DMS53 treated with DMSO at 0.1 percent for 48 hours (cell line): ENCODE measurements at regions not wholly inside any gene's neighbourhood (a gene's known extent, or its start where the extent isn't known, plus 50 kb on each side); places are given as distances from the start of the nearest gene placed in this dataset.

Source experiments
- DNase-seq: peaks from one replicate; lab custom pipeline; 2025; ENCODE audit not compliant: unreplicated experiment; lab: John Stamatoyannopoulos, UW

DNA sequence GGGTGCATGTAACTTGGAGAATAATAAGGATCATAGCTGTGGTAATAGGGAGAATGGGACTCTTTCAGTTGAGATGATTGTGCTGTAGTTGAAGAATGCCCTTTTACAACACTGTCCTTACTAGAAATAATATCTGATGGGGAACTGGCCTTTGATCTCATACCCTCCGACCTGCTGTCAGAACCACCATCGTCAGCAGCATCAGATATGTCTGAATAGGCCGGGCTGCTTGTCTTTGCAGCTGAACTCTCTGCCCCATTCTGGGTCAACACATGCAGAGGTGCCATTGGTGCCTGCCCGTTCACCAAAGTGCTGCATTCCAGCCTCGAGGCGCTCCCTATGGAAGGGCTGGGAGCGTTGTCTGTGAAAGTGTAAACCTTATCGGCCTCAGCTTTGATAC, 99.1 kb downstream of the ZNF608 start:
- DNase-seq = no peak

DNA sequence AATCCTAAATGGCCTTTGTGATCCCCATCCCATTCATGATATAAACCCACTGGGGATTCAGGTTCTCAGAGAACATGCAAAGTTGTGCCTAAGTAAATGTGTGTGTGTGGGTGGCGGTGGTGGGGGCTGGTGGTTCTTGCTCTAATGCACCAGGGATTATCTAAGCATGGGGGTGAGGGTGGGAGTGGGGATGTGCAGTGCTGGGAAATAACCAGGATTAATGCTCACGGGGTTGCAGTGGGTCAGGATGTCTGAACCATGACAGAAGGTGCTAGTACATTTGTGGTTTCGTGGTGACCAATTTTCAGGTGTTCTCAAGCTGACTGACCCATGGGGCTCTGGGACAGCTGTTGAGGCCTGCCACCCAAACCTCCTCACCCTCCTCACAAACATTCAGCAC, 101.0 kb downstream of the ZNF608 start:
- DNase-seq = no peak

DNA sequence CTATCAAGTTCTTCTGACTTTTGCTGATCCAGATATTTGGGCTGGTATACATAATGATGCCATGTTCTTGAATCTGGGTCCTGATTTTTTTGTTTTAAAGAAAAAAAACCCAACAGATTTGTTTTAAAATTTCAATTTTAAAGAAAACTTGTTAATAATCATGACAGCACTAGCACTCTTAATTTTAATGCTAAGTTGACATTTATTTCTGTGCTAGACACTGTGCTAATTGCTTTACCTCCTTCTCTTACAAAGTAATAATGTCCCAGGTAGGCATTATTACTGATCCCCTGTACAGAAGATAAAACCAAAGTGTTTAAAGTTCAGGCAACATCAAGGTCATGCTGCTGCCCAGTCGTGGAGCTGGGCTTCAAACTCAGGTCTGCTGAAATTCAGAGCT, 101.9 kb downstream of the ZNF608 start:
- DNase-seq = no peak

DNA sequence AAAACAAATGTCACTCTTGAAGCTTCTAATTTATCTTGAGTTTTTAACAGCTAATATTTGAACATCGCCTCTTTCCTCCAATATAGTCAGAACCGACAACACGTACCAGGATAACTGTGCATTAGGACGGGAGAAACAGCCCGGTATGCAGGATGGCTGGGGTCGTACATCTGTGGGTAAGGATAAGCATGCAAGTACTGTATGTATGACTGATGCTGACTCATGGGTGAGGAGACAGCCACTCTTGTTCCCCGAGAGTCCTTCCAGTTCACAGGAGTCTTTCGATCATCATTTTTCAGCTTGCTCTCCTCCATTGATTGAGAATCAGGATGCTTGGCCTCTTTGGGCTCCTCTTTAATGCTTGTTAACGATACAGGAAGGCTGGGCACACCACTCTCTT, 102.3 kb downstream of the ZNF608 start:
- DNase-seq = no peak

DNA sequence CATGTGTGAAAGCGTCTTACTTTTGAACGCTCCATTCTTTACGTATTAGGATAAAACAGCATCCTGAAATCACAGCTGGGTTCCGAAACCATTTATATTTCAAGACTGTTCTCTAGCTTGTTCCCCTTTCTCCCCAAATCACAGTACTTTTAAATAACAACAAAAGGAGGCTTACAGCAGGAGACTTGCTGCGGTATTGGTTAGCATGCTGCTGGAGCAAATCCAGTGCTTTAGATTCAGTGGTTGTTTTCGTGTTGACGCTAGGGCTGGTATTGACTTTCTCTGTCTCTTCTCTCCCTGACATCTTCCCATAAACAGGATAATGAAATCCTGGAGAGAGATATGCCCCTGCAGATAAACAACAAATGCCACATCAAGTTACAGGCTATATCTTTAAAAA, 103.1 kb downstream of the ZNF608 start:
- no peak for DNase-seq

DNA sequence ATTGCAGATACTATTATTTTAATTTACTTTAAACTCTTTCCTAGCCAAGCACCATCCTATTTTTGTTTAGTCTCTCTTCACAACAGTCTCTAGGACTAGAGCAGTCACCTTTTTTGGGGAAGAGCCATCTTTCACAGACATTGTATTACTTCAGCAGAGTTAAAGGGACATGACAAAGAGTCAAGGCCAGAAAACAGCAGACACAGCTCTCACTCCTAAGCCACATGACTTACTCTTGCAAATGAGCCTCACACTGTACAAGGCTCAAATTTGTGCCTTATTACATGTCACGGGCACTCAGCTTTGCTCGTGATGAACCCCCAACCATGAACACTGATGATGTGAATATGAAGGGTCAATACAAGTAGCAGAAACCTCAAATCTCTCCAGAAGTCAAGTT, 104.3 kb downstream of the ZNF608 start:
- DNase-seq = no peak

DNA sequence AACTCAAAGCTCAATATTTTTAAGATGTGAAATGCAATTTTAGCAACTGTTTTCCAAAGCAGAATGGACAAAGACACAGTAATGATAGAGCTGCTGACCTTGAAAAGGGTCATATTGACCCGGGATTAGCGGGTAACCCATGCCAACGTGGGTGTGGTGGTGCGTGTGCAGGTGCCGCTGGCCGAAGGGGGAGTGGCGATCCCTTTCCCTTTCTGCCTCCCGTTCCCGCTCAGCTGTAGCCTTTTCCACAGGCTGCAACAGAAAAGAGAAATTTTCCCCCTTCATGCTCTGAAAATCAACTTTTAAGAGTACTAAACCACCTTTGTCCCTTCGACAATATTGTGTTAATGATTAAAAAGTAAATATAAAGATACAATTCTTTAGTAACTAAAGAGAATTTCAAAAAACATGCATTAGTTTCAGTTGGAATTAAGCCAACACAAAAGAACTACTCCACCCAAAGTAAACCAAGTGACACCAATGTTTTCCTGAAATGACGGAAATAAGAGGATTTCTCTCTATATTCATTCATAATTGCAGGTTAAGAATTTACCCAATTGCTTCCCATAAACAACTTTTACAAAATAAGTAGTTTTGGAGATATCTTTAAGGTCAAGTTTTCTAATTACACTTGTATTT, 105.2 kb downstream of the ZNF608 start:
- DNase-seq = peak; percentile 77

DNA sequence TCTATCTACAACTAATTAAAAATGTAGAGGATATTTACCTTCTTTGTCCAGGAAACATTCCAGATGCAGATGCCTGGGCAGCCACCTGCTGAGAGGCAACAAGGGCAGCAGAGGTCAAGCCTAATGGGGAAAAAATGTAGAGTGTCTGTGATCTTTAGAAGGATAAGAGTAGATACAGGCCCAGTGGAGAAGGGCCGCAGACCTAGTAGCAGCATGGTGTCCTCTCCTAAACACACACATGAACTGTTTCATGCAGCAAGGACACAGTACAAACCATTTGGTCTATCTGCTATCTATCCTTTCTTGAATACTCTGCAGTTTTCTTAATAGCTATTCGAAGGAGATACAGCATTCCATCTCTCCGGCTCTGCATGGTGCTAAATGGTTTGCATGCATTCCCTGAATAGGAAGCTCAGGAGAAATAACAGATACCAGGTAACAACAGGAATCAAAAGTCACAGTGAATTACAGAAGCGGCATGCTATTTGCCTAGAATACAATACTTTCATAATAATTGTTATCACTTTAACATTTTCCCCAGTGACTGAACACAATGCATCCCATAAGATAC, 107.3 kb downstream of the ZNF608 start:
- no peak for DNase-seq

DNA sequence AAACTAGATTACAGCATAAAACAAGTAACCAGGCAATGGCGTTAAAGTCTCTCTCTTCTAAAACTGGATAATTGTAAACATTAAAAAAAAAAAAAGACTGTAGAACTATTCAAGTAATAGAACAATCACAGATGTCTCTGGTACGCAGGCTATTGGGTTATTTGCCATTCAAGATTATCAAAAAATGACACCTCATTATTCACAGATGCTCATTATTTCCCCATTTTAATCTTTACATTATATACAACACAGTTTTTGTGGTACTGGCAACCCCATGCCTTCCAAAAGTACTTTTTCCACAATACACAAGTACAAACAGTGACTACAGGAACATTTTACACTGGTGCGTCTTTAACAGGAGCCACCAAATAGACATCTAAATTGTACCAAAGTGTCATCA, 109.4 kb downstream of the ZNF608 start:
- DNase-seq = no peak

DNA sequence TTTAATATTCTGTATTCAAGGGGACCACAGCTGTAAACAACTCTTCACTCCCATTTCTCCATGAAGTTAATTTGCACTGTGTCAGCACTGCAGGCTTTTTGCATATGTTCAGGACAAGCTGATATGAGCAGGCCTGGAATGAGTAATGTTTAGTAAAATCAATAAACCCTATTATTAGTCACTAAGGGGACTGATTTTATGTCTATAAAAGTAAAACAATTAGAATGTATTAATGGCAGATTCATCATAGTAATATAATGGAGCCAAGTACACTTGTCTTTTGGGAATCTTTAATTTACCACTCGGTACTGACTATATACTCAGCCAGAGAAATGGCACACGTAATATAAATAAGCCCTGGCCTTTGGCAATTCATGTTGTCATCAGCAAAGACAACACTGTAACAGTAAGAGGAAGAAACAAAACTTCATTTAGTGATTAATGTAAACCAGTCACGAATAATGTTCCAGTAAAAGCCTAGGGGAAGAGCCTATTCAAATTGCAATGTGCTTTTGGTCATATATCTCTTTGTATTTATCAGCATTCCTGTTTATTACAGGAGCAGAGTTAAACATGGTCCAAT, 111.6 kb downstream of the ZNF608 start:
- DNase-seq = no peak

DNA sequence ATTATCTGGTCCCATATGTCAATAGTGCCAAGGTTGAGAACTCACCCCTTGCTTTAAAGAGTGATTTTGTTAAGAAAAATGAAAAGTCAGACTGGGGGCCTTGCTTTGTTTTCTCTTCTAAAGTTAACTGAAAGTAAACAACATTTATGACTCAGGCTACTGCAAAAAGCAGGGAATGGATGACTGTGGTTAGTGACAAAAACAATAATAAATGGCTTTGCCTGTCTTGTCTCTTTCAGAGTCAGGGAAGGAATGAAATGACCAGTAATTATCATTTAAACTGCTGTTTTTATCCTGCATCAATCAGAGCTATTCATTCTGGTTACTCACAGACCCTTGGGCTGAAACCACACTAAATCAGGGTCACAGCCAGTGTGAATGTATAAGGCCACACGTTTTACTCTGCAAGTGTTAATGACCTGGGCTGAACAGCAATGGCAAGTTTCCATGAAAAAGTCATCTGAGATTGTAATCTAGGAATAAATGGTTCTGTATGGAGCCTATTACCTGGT, 112.2 kb downstream of the ZNF608 start:
- DNase-seq = no peak

DNA sequence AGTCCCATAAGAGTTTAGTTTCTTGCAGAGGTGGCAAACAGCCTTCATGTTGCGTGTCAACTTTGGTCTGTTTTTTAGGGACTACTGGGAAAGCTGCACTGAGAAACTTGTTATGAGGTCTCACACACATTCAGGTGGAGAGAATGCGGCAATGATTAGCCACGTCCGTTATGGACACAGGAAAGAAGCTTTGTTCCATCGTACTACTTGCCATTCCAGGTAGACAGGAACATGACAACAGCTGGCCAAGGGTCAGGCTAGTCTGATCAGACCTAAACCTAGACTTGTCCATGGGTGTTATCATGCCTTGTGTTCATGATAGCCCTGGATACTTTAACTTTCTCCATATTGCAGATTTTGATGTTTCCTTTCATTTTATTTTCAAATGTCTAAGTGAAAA, 113.2 kb downstream of the ZNF608 start:
- DNase-seq = no peak

DNA sequence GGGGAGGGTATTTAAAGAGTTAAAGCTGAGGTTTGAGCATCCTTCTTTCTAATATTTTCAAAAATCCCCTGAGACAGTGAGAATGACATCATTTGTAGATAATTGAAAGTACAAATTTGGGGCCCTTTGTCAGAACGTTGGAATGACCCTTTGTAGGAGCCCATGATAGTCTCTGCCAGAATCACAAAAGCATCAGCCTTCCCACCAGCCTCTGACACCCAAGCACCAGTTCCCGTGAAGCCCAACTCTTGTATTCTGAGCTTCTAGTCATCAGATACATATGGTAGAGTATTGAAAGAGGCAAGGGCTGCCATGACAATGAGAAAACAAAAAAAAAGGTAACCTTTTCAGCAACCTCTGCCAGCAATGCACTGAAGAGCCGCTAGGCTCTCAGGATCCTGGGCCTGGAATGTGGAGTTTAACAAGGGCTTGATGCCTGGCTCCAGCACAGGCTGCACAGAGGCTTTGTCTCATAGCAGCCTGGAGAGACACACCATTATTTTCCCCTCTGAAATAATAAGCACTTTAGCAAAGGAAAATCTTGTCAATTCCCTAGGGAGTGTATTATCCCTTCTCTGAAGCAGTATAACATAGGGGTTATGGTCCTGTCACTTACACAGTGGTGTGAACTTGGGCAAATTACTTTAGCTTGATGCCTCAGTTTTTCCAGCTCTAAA, 114.4 kb downstream of the ZNF608 start:
- no peak for DNase-seq

DNA sequence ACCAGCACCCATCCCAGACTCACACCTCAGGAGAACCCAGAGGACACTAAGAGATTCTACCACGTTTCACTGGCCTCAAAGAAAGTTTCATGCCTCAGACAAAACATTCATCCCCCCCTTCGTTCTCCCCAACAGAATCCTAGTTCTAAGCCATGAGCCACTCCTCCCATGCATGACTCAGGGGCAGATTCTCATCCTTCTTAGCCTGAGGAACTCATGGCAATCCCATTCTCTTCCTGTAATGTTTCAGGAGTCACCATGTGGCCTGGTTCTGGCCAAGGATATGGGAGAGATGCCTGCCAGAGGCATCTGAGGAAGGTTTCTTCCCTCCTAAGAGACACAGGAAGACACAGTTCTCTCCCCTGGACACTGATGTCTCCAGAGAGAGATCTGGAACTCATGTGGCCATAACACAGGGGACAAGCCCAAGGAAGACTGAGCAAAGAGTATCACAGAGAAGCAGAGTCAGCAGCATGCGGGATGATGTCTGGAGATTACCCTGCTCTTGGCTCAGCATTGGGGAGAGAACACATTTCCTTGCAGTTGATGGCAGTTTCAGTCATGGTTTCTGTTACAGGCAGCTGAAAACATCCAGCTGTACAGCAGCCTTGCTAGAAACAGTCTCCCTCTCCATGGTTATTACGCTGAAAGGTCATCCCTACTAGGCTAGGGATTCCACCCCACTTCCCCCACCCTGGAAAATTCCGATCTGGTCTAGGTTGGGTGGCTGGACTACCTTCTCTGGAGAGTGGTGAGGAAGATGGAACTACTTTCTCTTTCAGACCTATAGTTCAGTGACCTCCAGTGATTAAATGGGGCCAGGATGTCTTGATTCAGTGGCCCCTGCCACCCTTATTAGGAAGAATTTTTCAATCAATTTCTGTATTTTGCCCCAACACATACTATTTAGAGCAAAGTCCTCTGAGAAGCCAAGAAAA, 115.4 kb downstream of the ZNF608 start:
- no peak for DNase-seq

DNA sequence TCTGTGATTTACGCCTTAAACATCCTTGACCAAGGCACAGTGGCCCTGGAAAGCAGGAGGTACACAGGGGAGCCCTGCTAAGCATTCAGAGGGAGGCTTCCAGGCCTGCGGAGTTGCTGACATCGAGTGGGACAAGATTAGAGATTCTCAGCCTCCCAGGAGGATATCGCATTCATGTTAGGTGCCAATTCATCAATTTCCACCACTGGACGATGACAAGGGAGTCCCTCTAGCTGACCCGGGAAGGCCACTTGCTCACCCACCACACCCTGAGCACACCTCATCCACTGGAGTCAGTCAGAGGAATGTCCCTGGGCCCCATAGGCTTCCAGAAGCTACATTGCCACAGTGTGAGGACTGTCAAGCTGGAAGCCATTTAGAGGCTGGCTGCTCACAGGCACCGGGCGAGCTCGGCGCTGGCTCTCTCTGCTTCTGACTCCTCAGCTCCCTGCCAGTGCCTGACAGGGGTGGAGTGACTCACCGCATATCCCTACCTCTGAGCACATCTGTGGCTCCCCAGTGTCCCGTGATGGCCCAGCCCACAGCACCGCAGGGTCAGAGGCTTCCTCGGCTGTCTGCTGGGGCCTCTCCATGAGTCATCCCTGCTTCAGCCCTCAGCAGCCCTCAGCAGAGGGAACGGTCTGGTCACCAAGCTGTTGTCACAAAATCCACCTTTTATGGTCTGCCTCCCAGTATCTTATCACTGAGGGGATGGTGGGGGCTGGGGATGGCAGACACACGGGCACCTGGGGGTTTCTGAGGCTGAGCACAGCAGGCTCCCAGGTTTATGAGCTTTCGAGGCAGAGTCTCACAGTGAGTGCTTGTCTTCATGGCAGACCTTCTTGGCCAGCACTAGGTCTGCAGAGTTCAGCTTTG, 117.5 kb downstream of the ZNF608 start:
- DNase-seq = peak; percentile 92

DNA sequence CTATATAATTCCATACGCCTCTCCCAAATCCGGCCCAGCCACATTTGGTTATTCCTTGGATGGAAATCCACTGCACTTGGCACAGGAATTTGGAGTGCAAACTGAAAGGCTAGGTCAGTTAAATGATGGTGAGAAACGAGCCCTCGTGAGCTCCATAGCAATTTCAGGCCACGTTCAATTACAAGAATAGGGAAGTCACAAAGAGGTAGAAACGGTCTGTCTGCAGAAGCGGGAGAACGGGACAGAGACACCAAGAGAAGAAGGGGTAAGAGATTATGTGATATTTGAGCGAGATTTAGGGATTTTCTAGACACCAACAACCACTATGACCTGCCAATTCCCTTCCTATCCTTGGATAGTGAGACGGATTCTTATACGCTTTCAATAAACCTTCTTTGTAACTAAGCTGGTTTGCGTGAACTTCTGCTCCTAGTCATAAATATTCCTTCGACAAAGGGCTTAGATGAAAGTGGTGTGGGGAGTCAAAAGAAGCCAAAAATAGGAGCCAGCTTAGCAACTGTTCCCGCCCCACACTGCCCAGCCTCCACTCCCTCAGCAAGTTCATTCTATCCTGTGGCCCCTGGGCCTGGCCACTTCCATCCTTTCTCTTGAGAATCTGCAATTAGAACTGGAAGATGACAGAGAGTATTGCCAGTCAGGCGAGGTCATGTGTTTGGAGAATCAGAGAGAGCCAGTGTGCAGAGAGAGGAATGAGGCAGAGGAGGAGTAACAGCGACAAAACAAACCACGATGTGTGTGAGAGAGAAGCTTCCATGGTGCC, 118.4 kb downstream of the ZNF608 start:
- DNase-seq = no peak

DNA sequence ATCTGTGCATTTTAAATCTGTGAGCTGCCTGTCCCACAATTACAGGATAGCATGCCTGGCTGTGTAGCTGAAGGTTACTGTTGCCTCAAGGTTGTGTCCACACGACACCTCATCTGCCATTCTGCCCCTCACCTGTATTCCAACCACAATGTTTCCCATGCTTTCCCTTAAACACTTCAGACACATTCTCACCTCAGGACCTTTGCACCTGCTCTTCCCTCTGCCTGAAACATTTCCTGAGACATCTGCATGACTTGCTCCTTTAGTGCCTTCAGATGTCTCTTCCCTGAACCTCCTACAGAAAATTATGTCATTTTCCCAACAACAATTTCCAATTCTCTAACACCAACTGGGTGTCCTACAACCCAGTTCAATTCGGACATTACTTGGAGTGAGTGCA, 120.4 kb downstream of the ZNF608 start:
- no peak for DNase-seq

DNA sequence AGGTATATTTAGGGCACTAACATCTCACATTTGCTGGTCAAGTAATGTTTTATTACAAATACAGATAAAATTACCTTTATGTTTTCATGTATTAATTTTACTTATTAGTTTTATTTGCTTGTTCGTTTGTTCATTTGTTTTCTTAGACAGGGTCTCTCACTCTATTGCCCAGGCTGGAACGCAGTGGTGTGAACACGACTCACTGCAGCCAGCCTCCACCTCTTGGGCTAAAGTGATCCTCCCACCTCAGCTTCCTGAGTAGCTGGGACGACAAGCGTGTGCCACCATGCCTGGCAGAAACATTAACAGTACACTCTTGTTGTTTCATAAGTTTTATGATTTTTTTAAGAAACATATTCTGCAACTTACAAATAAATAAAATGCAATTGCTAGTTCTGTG, 123.2 kb downstream of the ZNF608 start:
- DNase-seq = no peak

DNA sequence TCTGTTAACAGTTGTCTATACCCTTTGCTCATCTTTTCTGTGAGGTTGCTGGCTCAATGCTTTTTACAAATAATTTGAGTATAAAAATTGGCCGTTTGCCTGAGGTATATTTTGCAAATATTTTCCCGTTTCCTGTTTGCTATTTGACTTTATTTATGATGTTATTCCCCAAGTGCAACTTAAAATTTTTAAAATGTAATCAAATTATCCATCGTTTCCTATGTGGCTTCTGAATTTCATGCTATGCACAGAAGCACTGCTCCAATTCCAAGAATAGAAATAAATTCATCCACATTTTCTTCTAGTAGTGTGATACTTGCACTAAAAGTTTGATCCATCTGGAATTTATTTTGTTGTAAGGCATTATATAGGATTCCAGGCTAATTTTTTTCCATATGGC, 123.6 kb downstream of the ZNF608 start:
- DNase-seq = no peak
